ENCODE measurements at regions not wholly inside any gene's neighbourhood (a gene's known extent, or its start where the extent isn't known, plus 50 kb on each side); places are given as distances from the start of the nearest gene placed in this dataset.

DNA sequence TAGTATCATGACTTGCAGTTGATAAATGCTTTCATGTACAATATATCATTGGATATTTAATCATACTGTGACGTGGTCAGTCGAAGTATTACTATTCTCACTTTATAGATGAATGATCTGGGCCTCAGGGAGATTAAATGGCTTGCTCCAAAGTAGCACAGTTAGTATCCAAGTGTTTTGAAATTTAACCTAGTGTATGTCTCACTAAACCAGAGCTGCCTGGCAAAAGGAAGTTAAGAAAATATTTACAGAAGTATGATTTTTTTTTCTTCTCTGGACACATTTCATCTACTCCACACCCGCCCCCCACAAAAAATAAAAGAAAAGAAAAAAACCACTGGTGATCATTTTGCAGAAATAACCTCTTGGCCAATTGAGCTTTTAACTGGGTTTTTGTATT is 71.9 kb upstream of the CXADR start:
- DNase-seq, result no peak

DNA sequence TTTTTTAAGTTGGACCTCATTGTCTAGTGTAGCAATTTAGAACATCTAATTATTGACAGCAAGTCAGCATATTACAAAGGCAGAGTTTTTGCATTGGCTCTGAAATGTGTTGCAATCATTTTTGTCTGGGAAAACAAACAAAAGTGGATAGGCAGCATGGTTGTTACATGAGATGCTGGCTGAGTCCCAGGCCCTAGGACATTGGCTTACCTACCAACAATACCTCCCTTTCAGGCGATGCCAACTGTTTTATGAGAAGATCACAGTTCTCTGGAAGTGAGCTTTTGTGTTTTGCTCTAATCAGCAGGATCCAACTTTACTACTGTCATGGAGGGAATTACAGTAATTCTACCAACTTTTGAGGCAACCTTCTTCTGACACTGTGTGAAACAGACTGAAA is 71.5 kb upstream of the CXADR start:
- DNase-seq, result no peak

DNA sequence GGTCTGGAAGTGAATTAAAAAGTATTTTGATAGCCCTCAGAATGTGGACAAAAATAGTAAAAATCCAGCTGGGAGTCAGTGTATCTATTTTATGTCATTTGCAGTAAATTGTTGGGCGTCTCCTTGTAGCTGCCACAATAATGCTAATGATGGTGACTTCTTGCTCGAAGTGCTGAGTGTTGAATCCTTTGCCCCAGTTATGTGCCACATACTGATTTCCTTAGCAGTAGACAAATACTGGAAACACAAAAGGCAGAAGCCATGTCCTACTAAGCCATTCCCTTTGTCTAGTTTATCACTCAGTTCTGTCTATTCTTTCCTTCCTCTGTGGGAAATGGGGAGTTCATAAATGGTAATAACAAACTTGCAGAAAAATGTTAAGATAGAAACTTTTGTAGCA is 70.7 kb upstream of the CXADR start:
- DNase-seq, result no peak

DNA sequence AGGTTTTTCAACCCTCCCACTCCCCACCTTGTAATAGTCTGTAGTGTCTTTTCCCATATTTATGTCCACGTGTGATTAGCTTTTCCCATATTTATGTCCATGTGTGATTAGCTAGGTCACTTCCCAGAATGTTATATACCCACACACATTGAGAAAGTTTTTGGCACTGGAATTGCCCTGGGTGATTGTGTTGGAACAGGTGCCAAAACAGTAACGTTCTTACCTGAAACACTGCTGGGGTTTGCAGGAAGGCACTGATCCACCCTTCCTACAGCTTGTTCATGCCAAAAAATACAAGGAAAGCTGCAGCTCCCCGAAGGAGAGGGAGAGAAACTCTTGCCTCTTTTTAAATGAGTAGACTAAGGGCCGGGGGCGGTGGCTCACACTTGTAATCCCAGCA is 68.0 kb upstream of the CXADR start:
- no peak for DNase-seq

DNA sequence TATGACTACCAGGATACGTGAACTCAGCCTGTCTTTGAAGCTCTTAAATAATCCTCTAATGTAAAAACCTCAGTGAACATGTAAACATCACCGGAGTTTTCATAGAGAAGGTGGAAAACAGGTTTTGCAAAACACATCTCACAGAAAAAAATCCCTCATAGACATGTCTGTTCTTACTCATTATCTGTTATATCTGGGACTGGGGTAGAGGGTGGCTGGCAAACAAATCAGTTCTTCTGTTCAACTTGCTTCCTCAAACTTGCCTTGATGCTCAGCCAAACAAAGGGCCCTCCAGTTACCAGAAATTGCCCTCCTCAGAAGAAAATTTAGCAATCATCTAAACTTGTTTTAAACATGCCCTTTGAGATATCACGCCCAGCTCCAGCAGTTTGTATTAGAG is 66.1 kb upstream of the CXADR start:
- DNase-seq, result no peak

DNA sequence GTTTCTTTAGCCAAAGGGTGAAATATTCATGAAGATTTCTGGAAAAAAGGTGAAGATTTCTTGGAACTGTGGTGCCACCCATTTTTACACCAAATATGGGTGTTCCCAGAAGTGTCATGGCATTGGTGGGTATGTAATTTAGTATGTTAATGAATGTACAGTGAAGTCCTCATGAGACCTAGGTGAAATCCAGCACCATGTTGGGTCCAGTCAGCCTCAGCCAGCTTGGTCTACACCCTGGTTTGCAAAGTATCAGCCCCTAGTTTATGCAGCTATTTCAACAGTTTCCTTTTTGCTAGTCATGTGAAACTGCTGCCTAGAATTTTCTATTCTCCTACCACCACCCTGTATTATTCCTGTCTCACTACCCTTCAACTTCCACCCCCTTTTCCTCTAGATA is 63.1 kb upstream of the CXADR start:
- no peak for DNase-seq

DNA sequence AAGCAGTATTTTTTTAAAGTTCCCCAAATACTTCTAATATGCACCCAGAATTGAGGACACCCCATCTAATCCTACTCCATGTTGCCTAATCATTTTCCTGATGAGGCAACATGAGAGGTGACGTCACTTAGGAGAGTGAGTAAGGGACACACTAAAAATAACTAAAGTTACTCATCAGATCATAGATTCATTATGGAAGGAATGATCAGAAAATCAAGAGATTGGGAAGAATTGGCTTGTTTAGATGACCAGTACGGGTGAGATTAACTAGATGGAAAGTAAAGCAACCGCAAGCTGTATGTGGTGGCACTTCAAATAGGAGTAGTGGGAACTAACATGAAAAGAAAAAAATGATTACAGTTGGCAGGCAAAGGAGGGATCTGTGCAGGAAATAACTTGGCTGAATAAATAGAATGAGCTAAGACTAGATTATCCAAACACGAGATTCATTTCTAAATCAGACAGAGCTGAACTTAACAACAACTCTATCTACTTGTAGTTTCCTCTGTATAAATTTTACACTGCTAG is 61.4 kb upstream of the CXADR start:
- DNase-seq, result no peak

DNA sequence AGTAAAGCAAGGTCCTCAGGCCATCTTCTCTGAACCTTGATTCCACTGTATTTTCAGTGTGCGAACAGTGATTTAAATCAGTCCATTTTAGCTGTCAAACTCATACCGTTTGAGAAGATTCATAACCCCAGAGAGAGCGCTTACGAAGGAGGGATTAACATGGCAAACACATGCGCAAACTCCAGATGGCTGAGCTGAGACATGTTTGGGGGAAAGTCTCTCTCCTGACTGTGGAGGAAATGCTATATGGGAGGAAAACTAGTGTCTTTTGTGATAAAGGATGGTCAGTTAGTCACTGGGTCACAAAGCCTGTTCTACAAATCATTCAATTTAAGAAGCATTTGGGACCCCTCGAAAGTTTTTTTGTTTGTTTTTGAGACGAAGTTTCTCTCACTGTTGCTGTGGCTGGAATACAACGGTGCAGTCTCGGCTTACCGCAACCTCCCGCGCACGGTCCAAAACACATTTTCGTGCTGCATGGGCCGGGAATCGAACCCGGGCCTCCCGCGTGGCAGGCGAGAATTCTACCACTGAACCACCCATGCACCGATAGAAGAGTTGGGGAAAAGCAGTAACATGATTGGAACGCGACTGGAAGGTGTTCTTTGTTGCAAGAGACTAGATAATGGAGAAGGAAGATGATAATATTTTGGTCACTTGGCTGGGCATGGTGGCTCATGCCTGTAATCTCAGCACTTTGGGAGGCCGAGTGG is 58.4 kb upstream of the CXADR start:
- DNase-seq, result peak in 1 of 2 experiments; percentile 17

DNA sequence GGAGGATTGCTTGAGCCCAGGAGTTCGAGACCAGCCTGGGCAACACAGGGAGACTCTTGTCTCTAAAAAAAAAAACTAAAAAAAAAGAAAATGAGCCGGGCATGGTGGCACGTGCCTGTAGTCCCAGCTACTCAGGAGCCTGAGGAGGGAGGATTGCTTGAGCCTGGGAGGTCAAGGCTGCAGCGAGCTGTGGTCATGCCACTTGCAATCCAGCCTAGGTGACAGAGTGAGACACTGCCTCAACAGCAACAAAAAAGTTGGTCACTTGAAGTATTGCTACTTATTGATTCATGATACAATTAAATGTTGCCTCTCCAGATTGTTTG is 57.9 kb upstream of the CXADR start:
- DNase-seq, result no peak

DNA sequence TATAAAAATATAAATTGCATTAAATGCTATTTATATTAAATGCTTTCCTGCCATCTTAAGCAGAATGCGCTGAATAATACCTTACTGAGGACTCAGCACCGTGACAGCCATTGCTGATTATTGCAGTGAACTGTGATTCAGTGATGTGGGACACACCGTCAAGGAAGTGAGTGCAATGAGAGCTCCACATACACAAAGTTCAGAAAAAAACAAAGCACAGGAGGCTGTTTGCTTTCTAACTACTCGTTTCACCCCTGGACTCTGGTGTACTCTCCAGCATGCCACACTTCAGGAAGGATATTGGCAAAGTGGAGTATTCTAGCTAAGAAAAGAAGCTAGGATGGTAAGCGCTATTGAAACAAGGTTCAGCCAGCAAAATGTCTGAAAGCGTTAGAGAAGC is 57.4 kb upstream of the CXADR start:
- DNase-seq, result no peak

DNA sequence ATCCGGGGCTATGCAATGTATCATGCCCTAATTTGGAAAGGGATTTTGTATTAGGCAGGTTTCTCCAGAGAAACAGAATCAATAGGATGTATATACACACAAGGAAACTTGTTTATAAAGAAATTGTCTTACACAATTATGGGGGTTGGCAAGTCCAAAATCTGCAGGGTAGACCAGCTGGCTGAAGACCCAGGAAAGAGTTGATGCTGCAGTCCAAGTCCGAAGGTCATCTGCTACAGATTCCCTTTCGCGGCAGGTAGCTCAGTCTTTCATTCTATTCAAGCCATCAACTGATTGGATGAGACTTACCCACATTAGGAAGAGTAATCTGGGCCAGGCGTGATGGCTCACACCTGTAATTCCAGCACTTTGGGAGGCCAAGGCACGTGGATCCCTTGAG is 54.6 kb upstream of the CXADR start:
- no peak for DNase-seq

DNA sequence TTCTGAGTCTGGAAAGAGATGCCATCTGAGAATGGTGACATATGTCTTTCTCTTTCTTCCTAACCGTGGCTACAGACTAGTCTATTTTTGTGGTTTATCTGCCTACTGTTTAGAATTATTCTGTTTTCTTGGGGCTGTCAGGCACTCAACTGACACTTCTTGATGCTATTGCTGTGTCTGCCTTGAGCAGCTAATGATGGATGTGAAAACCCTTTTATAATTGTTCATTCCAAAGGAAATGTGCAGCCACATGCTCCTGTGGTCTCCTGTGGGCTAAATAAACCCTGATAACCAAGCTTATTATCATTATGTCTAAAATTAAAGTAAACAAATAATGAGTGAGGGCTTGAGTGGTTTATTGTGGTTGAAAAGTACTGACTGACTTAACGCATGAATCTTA is 52.7 kb upstream of the CXADR start:
- no peak for DNase-seq

DNA sequence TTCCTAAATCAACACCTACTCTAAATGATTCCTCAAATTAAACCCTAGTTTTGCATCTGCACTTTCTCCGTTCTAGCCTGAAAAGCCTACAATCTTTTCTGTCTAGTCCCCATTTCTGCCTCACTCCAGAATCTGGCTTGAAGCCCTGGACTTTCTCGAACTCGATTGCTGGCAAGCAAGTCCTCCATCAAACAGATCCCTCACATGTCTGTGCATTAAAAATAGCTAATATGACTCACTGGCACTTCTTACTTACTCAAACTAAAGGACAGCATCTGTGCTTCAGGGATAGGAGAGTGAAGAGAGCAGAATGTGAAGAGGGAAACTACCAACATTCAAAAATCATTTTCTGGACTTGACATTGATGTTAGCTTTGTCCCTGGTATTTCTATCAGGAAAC is 51.8 kb upstream of the CXADR start:
- DNase-seq, result no peak

DNA sequence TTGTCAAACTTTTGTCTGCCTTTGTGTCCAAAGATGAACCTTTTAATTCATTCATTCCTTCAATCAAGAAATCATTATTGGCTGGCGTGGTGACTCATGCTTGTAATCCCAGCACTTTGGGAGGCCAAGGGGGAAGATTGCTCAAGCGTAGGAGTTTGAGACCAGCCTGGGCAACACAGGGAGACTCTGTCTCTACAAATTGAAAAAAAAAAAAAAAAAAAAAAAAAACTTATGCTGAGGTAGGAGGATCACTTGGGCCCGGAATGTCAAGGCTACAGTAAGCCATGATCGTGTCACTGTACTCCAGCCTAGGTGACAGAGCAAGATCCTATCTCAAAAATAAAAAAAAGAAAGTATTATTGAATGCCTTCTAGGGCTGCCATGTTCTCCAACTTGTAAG is 51.3 kb upstream of the CXADR start:
- no peak for DNase-seq

DNA sequence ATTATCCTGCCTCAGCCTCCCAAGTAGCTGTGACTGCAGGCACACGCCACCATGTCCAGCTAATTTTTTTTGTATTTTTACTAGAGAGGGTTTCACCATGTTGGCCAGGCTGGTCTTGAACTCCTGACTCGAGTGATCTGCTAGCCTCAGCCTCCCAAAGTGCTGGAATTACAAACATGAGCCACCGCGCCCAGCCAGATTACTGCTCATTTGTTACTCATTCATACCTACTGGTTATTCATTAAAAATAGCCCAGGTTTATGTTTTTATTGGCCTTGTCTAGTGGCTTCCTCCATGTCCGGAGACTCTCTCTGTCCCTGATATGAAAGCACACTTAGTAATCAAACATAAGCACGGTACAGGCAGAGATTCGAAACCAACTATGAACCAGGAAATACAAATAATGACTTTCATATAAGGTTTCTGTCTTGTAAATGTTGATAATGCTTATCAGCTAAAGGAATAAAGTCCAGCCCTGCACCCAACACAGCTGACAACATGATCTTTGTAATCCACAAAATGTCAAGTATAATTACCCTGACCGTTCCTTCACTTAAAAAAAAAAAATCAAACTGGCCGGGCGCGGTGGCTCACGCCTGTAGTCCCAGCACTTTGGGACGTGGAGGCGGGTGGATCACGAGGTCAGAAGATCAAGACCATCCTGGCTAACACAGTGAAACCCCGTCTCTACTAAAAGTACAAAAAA is 50.4 kb upstream of the CXADR start:
- DNase-seq, result no peak
